ENCODE measurements at regions not wholly inside any gene's neighbourhood (a gene's known extent, or its start where the extent isn't known, plus 50 kb on each side); places are given as distances from the start of the nearest gene placed in this dataset.

DNA sequence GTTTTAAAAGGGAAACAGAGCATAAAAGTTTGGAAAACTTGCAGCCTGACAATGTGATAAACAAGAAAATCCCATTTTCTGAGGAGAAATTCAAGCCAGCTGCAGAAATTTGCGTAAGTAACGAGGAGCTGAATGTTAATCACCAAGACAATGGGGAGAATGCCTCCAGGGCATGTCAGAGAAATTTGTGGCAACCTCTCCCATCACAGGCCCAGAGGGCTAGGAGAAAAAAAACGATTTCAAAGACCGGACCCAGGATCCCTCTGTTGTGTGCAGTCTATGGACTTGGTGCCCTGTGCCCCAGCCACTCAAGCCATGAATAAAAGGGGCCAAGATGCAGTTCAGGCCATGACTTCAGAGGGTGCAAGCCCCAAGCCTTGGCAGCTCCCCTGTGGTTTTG, 355.4 kb upstream of the NDST3 start:
- WGBS (ENCODE audit: insufficient coverage) = 78% methylated on average over 4 of the region's 4 CpGs
- no peak overlapping the region for H3K4me3 ChIP-seq (ENCODE audit: low read length)
- H3K36me3 Mint-ChIP-seq = peaks cover 8% of the 10 kb centered on the region
- H3K27ac Mint-ChIP-seq = no peak overlapping the region
- no peaks in the 10 kb centered on the region for H3K4me1 Mint-ChIP-seq
- no peak for DNase-seq
- H3K9me3 Mint-ChIP-seq = peaks cover 7 to 16% of the 10 kb centered on the region in 2 donors
- no peak overlapping the region for H3K27ac ChIP-seq (ENCODE audit: low read length)
- intact Hi-C loops (cut with micrococcal nuclease) = no loop called here
- H3K9me3 ChIP-seq (ENCODE audit: control insufficient read depth, insufficient read depth, low read length) = no peaks in the 10 kb centered on the region
- H3K4me3 Mint-ChIP-seq = no peak overlapping the region
- no peaks in the 10 kb centered on the region for H3K27me3 Mint-ChIP-seq (ENCODE audit: low read depth in 2 of 2)
- no peaks in the 10 kb centered on the region for H3K36me3 ChIP-seq (ENCODE audit: control insufficient read depth, insufficient read depth, low read length)
- H3K27me3 ChIP-seq (ENCODE audit: control insufficient read depth, insufficient read depth, low read length) = no peaks in the 10 kb centered on the region
- ATAC-seq = no peak
- no peaks in the 10 kb centered on the region for H3K4me1 ChIP-seq (ENCODE audit: control insufficient read depth, insufficient read depth, low read length)
- TF ChIP-seq, protein P1, sequence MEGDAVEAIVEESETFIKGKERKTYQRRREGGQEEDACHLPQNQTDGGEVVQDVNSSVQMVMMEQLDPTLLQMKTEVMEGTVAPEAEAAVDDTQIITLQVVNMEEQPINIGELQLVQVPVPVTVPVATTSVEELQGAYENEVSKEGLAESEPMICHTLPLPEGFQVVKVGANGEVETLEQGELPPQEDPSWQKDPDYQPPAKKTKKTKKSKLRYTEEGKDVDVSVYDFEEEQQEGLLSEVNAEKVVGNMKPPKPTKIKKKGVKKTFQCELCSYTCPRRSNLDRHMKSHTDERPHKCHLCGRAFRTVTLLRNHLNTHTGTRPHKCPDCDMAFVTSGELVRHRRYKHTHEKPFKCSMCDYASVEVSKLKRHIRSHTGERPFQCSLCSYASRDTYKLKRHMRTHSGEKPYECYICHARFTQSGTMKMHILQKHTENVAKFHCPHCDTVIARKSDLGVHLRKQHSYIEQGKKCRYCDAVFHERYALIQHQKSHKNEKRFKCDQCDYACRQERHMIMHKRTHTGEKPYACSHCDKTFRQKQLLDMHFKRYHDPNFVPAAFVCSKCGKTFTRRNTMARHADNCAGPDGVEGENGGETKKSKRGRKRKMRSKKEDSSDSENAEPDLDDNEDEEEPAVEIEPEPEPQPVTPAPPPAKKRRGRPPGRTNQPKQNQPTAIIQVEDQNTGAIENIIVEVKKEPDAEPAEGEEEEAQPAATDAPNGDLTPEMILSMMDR (IDR thresholded peaks at IDR 0.05) = no peak

DNA sequence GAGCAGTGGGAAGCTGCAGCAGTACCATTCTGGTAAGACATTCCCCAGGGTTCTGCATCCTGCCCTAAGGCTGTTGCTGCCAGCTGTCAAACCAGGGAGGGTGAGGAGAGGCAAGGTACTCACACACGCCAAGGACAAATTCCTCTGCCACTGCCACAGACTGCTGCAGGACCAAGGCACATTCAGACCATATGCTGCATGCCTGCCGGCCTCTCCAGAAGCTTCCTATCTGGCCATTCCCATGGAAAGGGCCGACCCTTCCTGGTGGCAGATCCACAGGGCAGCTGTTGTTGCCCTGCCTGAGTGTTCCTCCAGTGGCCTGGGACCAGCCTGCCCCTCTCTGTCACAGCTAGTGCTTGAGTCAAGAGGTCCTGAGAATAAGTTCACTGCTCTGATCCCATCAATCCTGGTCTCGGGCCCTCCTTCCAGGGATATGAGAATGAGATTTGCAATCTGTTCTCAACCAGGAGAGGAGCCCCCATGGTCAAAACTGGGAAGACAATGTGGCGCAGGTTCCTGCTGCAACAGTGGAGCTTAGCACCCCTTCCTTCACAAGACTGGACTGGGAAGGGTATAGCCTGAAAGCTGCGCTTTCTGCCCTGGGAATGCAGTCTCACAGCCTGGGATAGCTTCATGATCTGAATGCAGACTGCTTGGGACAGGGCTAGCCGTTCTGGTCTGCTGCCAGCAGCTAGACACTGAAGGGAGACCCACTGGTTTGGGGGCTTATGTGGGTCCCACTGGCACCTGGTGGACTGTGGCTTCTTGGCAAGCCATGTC, 342.5 kb upstream of the NDST3 start:
- intact Hi-C loops (cut with micrococcal nuclease) = no loop called here
- no peak overlapping the region for H3K27ac Mint-ChIP-seq
- TF ChIP-seq, protein P1 (IDR thresholded peaks at IDR 0.05) = no peak
- ATAC-seq (no peak), DNase-seq (no peak)
- H3K27me3 Mint-ChIP-seq (ENCODE audit: low read depth in 2 of 2) = no peaks in the 10 kb centered on the region
- Histone ChIP-seq H3K27ac (ENCODE audit: low read length) (no peak overlapping the region), H3K4me3 (ENCODE audit: low read length) (no peak overlapping the region), H3K4me1 (ENCODE audit: control insufficient read depth, insufficient read depth, low read length) (no peaks in the 10 kb centered on the region), H3K27me3 (ENCODE audit: control insufficient read depth, insufficient read depth, low read length) (no peaks in the 10 kb centered on the region), H3K9me3 (ENCODE audit: control insufficient read depth, insufficient read depth, low read length) (peaks cover 8% of the 10 kb centered on the region), H3K36me3 (ENCODE audit: control insufficient read depth, insufficient read depth, low read length) (no peaks in the 10 kb centered on the region)
- peaks cover 2 to 14% of the 10 kb centered on the region in 2 donors for H3K9me3 Mint-ChIP-seq
- WGBS (ENCODE audit: insufficient coverage) = 83% methylated on average over 7 of the region's 7 CpGs
- H3K36me3 Mint-ChIP-seq = no peaks in the 10 kb centered on the region
- no peaks in the 10 kb centered on the region for H3K4me1 Mint-ChIP-seq
- H3K4me3 Mint-ChIP-seq = no peak overlapping the region

DNA sequence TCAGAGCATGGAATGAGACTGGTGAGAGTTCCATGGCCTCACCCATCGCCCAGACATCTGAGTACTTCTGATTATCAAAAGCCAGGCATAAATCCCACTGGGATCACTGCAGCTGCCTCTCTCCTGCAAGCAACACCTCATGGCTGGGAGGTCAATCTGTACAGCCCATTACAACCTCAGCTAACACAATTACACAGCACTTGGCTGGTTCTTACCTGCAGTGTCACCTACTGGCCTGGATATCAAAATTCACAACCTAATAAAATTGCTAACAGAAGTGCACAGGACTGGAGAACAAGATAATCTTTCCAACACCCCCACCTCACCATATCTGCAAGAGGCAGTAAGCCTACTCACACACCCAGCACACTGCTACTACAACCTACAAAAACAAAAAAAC, 341.7 kb upstream of the NDST3 start:
- Mint-ChIP-seq H3K27me3 (ENCODE audit: low read depth in 2 of 2) (no peaks in the 10 kb centered on the region), H3K27ac (no peak overlapping the region), H3K9me3 (peaks cover 2 to 14% of the 10 kb centered on the region in 2 donors), H3K4me1 (no peaks in the 10 kb centered on the region), H3K4me3 (no peak overlapping the region), H3K36me3 (no peaks in the 10 kb centered on the region)
- Histone ChIP-seq H3K36me3 (ENCODE audit: control insufficient read depth, insufficient read depth, low read length) (no peaks in the 10 kb centered on the region), H3K27me3 (ENCODE audit: control insufficient read depth, insufficient read depth, low read length) (no peaks in the 10 kb centered on the region), H3K4me3 (ENCODE audit: low read length) (no peak overlapping the region), H3K27ac (ENCODE audit: low read length) (no peak overlapping the region), H3K4me1 (ENCODE audit: control insufficient read depth, insufficient read depth, low read length) (no peaks in the 10 kb centered on the region), H3K9me3 (ENCODE audit: control insufficient read depth, insufficient read depth, low read length) (peaks cover 8% of the 10 kb centered on the region)
- TF ChIP-seq, protein P1 (IDR thresholded peaks at IDR 0.05) = no peak
- 85% methylated on average over 1 of the region's 1 CpG for WGBS (ENCODE audit: insufficient coverage)
- no peak for DNase-seq
- intact Hi-C loops (cut with micrococcal nuclease) = no loop called here
- ATAC-seq = no peak

DNA sequence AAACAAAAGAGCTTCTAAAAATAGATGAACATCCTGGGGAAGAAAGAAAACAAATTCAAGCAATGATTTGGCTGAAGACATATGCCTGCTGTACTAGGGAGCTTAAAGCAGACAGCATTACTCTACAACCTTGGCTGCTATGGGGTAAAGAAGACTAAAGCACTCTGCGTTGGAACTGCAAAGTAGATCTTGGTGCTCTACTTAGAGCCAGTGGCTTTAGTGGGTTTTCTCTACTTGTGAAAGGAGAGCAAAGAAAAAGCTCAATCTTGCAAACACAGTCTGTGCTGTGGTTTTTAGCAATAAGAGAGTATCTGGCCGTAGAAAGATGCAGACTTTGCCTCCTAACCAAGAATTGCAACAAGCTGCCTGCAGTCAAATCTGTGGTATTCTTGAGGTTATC, 334.7 kb upstream of the NDST3 start:
- H3K4me1 Mint-ChIP-seq = no peaks in the 10 kb centered on the region
- TF ChIP-seq, protein P1 (IDR thresholded peaks at IDR 0.05) = no peak
- no peak for ATAC-seq
- no peak for DNase-seq
- H3K27me3 Mint-ChIP-seq (ENCODE audit: low read depth in 2 of 2) = no peaks in the 10 kb centered on the region
- no peak overlapping the region for H3K4me3 Mint-ChIP-seq
- no peaks in the 10 kb centered on the region for H3K9me3 ChIP-seq (ENCODE audit: control insufficient read depth, insufficient read depth, low read length)
- H3K27ac ChIP-seq (ENCODE audit: low read length) = no peak overlapping the region
- no peaks in the 10 kb centered on the region for H3K36me3 ChIP-seq (ENCODE audit: control insufficient read depth, insufficient read depth, low read length)
- no peak overlapping the region for H3K4me3 ChIP-seq (ENCODE audit: low read length)
- H3K27me3 ChIP-seq (ENCODE audit: control insufficient read depth, insufficient read depth, low read length) = no peaks in the 10 kb centered on the region
- no peaks in the 10 kb centered on the region for H3K4me1 ChIP-seq (ENCODE audit: control insufficient read depth, insufficient read depth, low read length)
- WGBS (ENCODE audit: insufficient coverage) = 59% methylated on average over 2 of the region's 2 CpGs
- no peaks in the 10 kb centered on the region for H3K36me3 Mint-ChIP-seq
- H3K9me3 Mint-ChIP-seq = peaks cover 0 to 4% of the 10 kb centered on the region in 2 donors
- H3K27ac Mint-ChIP-seq = no peak overlapping the region
- intact Hi-C loops (cut with micrococcal nuclease) = no loop called here

Measured in natural killer cell (primary cell).